ENCODE measurements at regions not wholly inside any gene's neighbourhood (a gene's known extent, or its start where the extent isn't known, plus 50 kb on each side); places are given as distances from the start of the nearest gene placed in this dataset.

DNA sequence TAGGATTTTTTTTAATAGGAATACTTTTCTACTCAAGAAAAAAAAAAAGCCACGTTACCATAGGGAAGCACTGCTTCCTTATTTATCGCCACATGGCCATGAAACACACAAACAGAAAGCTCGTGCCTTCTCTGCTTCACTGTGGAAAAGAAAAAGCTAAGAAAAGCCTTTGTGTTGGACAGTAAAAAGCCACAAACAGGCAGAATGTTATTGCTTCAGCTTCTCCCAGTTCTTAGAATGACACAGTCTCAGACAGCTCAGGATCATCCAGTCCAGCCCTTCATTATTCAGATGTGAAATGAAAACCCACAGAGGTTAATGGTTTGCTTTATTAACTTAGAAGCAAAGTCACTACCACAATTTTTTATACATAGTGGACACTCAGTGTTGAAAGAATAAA lies 181.6 kb upstream of the NOCT start:
- no peaks in the 10 kb centered on the region for H4K20me1 ChIP-seq (ENCODE audit: control insufficient read depth, insufficient read depth, low read depth, low read length)

GRCh38 chr4:138832563-138832962 lies 183.0 kb upstream of the NOCT start:
- Histone ChIP-seq H3K9me2 (replicated peaks; ENCODE audit: control insufficient read depth, low read length) (no peaks in the 10 kb centered on the region), H3K4me2 (ENCODE audit: low read length) (no peak overlapping the region), H3K36me3 (ENCODE audit: control insufficient read depth, low read length) (no peaks in the 10 kb centered on the region), H3F3A (ENCODE audit: control insufficient read depth, insufficient read depth) (no peaks in the 10 kb centered on the region), H3K27me3 (ENCODE audit: control insufficient read depth, low read length) (no peaks in the 10 kb centered on the region), H3K79me2 (ENCODE audit: control insufficient read depth, low read length) (no peaks in the 10 kb centered on the region), H3K4me3 (ENCODE audit: low read length) (no peak overlapping the region), H3K9me3 (ENCODE audit: control insufficient read depth, insufficient read depth, low read length) (no peaks in the 10 kb centered on the region), H3K27ac (ENCODE audit: low read depth, low read length) (no peak overlapping the region), H3K4me1 (ENCODE audit: control insufficient read depth, low read length) (no peaks in the 10 kb centered on the region), H4K20me1 (ENCODE audit: control insufficient read depth, insufficient read depth, low read depth, low read length) (no peaks in the 10 kb centered on the region)
- TF ChIP-seq EZH2phosphoT487 (IDR thresholded peaks at IDR 0.05; ENCODE audit: borderline replicate concordance, low read length): no peak
- TF ChIP-seq CTCF (IDR thresholded peaks at IDR 0.05; ENCODE audit: low read depth, low read length, poor library complexity, severe bottlenecking): no peak

More for the DNA sequence above, 181.6 kb upstream of the NOCT start:
- TF ChIP-seq CTCF (IDR thresholded peaks at IDR 0.05; ENCODE audit: low read depth, low read length, poor library complexity, severe bottlenecking) (no peak), EZH2phosphoT487 (IDR thresholded peaks at IDR 0.05; ENCODE audit: borderline replicate concordance, low read length) (no peak)
- no peaks in the 10 kb centered on the region for H3K36me3 ChIP-seq (ENCODE audit: control insufficient read depth, low read length)
- no peak overlapping the region for H3K27ac ChIP-seq (ENCODE audit: low read depth, low read length)
- 0 out of 2 replicates have a peak, but pooled peaks cover 2% of the 10 kb centered on the region for H3K27me3 ChIP-seq (ENCODE audit: control insufficient read depth, low read length)
- no peaks in the 10 kb centered on the region for H3K9me2 ChIP-seq (replicated peaks; ENCODE audit: control insufficient read depth, low read length)
- no peaks in the 10 kb centered on the region for H3K9me3 ChIP-seq (ENCODE audit: control insufficient read depth, insufficient read depth, low read length)
- H3K4me3 ChIP-seq (ENCODE audit: low read length): no peak overlapping the region
- no peaks in the 10 kb centered on the region for H3K79me2 ChIP-seq (ENCODE audit: control insufficient read depth, low read length)
- H3K4me2 ChIP-seq (ENCODE audit: low read length): no peak overlapping the region
- H3K4me1 ChIP-seq (ENCODE audit: control insufficient read depth, low read length): no peaks in the 10 kb centered on the region
- no peaks in the 10 kb centered on the region for H3F3A ChIP-seq (ENCODE audit: control insufficient read depth, insufficient read depth)

GRCh38 chr4:138831948-138832347 lies 183.6 kb upstream of the NOCT start:
- no peak overlapping the region for H3K27ac ChIP-seq (ENCODE audit: low read depth, low read length)
- H3F3A ChIP-seq (ENCODE audit: control insufficient read depth, insufficient read depth): no peaks in the 10 kb centered on the region
- H3K79me2 ChIP-seq (ENCODE audit: control insufficient read depth, low read length): no peaks in the 10 kb centered on the region
- no peaks in the 10 kb centered on the region for H4K20me1 ChIP-seq (ENCODE audit: control insufficient read depth, insufficient read depth, low read depth, low read length)
- H3K4me2 ChIP-seq (ENCODE audit: low read length): no peak overlapping the region
- no peaks in the 10 kb centered on the region for H3K9me2 ChIP-seq (replicated peaks; ENCODE audit: control insufficient read depth, low read length)
- no peaks in the 10 kb centered on the region for H3K9me3 ChIP-seq (ENCODE audit: control insufficient read depth, insufficient read depth, low read length)
- H3K4me1 ChIP-seq (ENCODE audit: control insufficient read depth, low read length): no peaks in the 10 kb centered on the region
- no peak overlapping the region for H3K4me3 ChIP-seq (ENCODE audit: low read length)
- no peak for TF ChIP-seq EZH2phosphoT487 (IDR thresholded peaks at IDR 0.05; ENCODE audit: borderline replicate concordance, low read length)
- TF ChIP-seq CTCF (IDR thresholded peaks at IDR 0.05; ENCODE audit: low read depth, low read length, poor library complexity, severe bottlenecking): no peak
- H3K27me3 ChIP-seq (ENCODE audit: control insufficient read depth, low read length): no peaks in the 10 kb centered on the region
- no peaks in the 10 kb centered on the region for H3K36me3 ChIP-seq (ENCODE audit: control insufficient read depth, low read length)

DNA sequence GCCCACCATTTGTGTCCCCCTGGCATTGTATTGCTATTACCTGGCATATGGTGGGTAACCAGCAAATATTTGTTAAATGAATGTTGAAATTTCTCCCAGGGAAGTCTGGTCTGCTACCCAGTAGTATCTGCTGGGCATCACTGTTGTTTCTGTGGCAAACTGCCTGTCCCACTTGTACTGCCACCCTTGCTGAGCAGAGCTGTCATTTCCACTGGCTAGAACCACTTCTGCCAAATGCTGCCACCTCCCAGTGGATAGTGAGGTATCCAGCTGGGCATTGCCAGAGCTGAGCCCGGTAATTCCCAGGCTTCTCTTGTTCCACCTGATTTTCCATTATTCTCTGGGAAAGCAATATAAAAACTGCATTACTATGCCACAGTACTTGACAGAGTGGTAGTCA lies 186.7 kb upstream of the NOCT start:
- Histone ChIP-seq H3K27ac (ENCODE audit: low read depth, low read length) (no peak overlapping the region), H3K4me1 (ENCODE audit: control insufficient read depth, low read length) (no peaks in the 10 kb centered on the region), H3K4me2 (ENCODE audit: low read length) (no peak overlapping the region), H3K9me2 (replicated peaks; ENCODE audit: control insufficient read depth, low read length) (no peaks in the 10 kb centered on the region), H3K9me3 (ENCODE audit: control insufficient read depth, insufficient read depth, low read length) (no peaks in the 10 kb centered on the region), H3K4me3 (ENCODE audit: low read length) (no peak overlapping the region), H3K79me2 (ENCODE audit: control insufficient read depth, low read length) (no peaks in the 10 kb centered on the region), H3K27me3 (ENCODE audit: control insufficient read depth, low read length) (no peaks in the 10 kb centered on the region), H3K36me3 (ENCODE audit: control insufficient read depth, low read length) (no peaks in the 10 kb centered on the region), H4K20me1 (ENCODE audit: control insufficient read depth, insufficient read depth, low read depth, low read length) (no peaks in the 10 kb centered on the region), H3F3A (ENCODE audit: control insufficient read depth, insufficient read depth) (no peaks in the 10 kb centered on the region)
- no peak for TF ChIP-seq EZH2phosphoT487 (IDR thresholded peaks at IDR 0.05; ENCODE audit: borderline replicate concordance, low read length)
- no peak for TF ChIP-seq CTCF (IDR thresholded peaks at IDR 0.05; ENCODE audit: low read depth, low read length, poor library complexity, severe bottlenecking)

Data from DOHH2 (cell line).